Lower lobe of right lung (tissue), 2 donors: ENCODE measurements at regions not wholly inside any gene's neighbourhood (a gene's known extent, or its start where the extent isn't known, plus 50 kb on each side); places are given as distances from the start of the nearest gene placed in this dataset.
A peak's percentile ranks its signal among the peaks of the same experiment; 100 is the strongest.

Experiments
- ATAC-seq, 2 donors: fragments of 200-7000 bp; cut with Tn5 transposase; one replicate each; pipeline ENCODE4 v1.9.1; 2020 to 2022; ENCODE audit warnings: mild to moderate bottlenecking in 2 of 2, moderate library complexity in 2 of 2
- DNase-seq: peaks from one replicate; pipeline ENCODE4 v3.0.0-alpha.2; 2020
- H3K27ac ChIP-seq: fragments of 200-600 bp; one replicate; pipeline ENCODE4 v1.8.0; 2022
- H3K27me3 ChIP-seq: fragments of 200-600 bp; one replicate; pipeline ENCODE4 v1.8.0; 2022; ENCODE audit warnings: low read depth
- H3K36me3 ChIP-seq: fragments of 200-600 bp; one replicate; pipeline ENCODE4 v1.8.0; 2022; ENCODE audit warnings: mild to moderate bottlenecking
- H3K4me1 ChIP-seq: fragments of 200-600 bp; one replicate; pipeline ENCODE4 v1.8.0; 2022
- H3K4me3 ChIP-seq: fragments of 200-600 bp; one replicate; pipeline ENCODE4 v1.8.0; 2022; ENCODE audit warnings: mild to moderate bottlenecking
- H3K9me3 ChIP-seq: fragments of 200-600 bp; one replicate; pipeline ENCODE4 v1.8.0; 2022
- intact Hi-C: fragments of 100-400 bp; cut with DNase I; formaldehyde crosslinking; loops from one replicate; pipeline ENCODE4 v1.11.0; 2022
- TF ChIP-seq, protein P1 (sequence below): fragments of 200-600 bp; IDR thresholded peaks from one replicate; pipeline ENCODE4 v1.8.0; 2022; ENCODE audit warnings: antibody characterized with exemption, mild to moderate bottlenecking
- donor health status: DM: no; HTN: yes; CAD: no; lungs with severe emphysema.

- ATAC-seq = no peak
- peak overlapping the region; percentile 91 for H3K27ac ChIP-seq
- intact Hi-C loops = no loop called here
- no peak overlapping the region for H3K4me3 ChIP-seq
- H3K27me3 ChIP-seq = no peaks in the 10 kb centered on the region
- TF ChIP-seq, protein P1, sequence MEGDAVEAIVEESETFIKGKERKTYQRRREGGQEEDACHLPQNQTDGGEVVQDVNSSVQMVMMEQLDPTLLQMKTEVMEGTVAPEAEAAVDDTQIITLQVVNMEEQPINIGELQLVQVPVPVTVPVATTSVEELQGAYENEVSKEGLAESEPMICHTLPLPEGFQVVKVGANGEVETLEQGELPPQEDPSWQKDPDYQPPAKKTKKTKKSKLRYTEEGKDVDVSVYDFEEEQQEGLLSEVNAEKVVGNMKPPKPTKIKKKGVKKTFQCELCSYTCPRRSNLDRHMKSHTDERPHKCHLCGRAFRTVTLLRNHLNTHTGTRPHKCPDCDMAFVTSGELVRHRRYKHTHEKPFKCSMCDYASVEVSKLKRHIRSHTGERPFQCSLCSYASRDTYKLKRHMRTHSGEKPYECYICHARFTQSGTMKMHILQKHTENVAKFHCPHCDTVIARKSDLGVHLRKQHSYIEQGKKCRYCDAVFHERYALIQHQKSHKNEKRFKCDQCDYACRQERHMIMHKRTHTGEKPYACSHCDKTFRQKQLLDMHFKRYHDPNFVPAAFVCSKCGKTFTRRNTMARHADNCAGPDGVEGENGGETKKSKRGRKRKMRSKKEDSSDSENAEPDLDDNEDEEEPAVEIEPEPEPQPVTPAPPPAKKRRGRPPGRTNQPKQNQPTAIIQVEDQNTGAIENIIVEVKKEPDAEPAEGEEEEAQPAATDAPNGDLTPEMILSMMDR = no peak
- H3K4me1 ChIP-seq = peaks cover 54% of the 10 kb centered on the region
- no peak for DNase-seq
- no peaks in the 10 kb centered on the region for H3K9me3 ChIP-seq
- H3K36me3 ChIP-seq = no peaks in the 10 kb centered on the region
Observed at GRCh38 chr15:92833493-92834271, 66.4 kb upstream of the CHD2 start.

GRCh38 chr15:92839696-92840095 lies 60.4 kb upstream of the CHD2 start:
- H3K4me1 ChIP-seq = peaks cover 13% of the 10 kb centered on the region
- intact Hi-C loops = no loop called here
- H3K36me3 ChIP-seq = no peaks in the 10 kb centered on the region
- peak; percentile 41 to 42 for ATAC-seq
- H3K27me3 ChIP-seq = no peaks in the 10 kb centered on the region
- TF ChIP-seq, protein P1 = no peak
- H3K4me3 ChIP-seq = no peak overlapping the region
- H3K27ac ChIP-seq = no peak overlapping the region
- no peaks in the 10 kb centered on the region for H3K9me3 ChIP-seq
- DNase-seq = no peak

- intact Hi-C loops = no loop called here
- no peaks in the 10 kb centered on the region for H3K27me3 ChIP-seq
- no peak overlapping the region for H3K4me3 ChIP-seq
- DNase-seq = no peak
- ATAC-seq = peak; percentile 51 to 57
- peaks cover 17% of the 10 kb centered on the region for H3K4me1 ChIP-seq
- H3K9me3 ChIP-seq = no peaks in the 10 kb centered on the region
- no peak overlapping the region for H3K27ac ChIP-seq
- TF ChIP-seq, protein P1 = no peak
- no peaks in the 10 kb centered on the region for H3K36me3 ChIP-seq
Observed at GRCh38 chr15:92840149-92840548, 60.0 kb upstream of the CHD2 start.

DNA sequence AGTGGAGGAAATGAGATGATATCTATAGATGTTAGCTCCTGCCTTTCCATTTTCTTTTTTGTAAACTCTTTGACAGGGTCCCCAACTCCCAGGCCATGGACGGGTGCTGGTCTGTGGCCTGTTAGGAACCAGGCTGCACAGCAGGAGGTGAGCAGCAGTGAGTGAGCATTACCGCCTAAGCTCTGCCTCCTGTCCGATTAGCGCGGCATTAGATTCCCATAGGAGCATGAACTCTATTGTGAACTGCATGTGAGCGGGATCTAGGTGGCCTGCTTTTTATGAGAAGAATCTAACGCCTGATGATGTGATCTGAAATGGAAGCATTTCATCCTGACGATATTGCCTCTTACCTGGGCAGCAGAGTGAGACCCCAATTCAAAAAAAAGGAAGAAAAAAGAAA lies 56.8 kb upstream of the CHD2 start:
- Histone ChIP-seq H3K4me3 (no peak overlapping the region), H3K27me3 (no peaks in the 10 kb centered on the region), H3K36me3 (no peaks in the 10 kb centered on the region), H3K9me3 (no peaks in the 10 kb centered on the region), H3K4me1 (peaks cover 28% of the 10 kb centered on the region), H3K27ac (no peak overlapping the region)
- TF ChIP-seq, protein P1 = no peak
- no peak for ATAC-seq
- intact Hi-C loops = no loop called here
- no peak for DNase-seq

- H3K4me3 ChIP-seq = no peak overlapping the region
- H3K27me3 ChIP-seq = no peaks in the 10 kb centered on the region
- no peak overlapping the region for H3K27ac ChIP-seq
- TF ChIP-seq, protein P1 = no peak
- intact Hi-C loops = no loop called here
- H3K9me3 ChIP-seq = no peaks in the 10 kb centered on the region
- no peak for DNase-seq
- no peak for ATAC-seq
- H3K36me3 ChIP-seq = no peaks in the 10 kb centered on the region
- peaks cover 31% of the 10 kb centered on the region for H3K4me1 ChIP-seq
Observed at GRCh38 chr15:92843814-92844213, 56.3 kb upstream of the CHD2 start.
